ENCODE measurements at regions not wholly inside any gene's neighbourhood (a gene's known extent, or its start where the extent isn't known, plus 50 kb on each side); places are given as distances from the start of the nearest gene placed in this dataset.
"Not testable (repeated sequence)": the region's sequence is repeated elsewhere in the genome, so short reads cannot be mapped to it uniquely, and the experiment has no call there.

GRCh38 chr4:3634894-3635820 lies 102.9 kb upstream of the LRPAP1 start:
- Histone ChIP-seq H3K4me2 (no peak overlapping the region), H3K9me3 (ENCODE audit: low read depth) (no peaks in the 10 kb centered on the region), H2AFZ (no peak overlapping the region), H3K79me2 (no peaks in the 10 kb centered on the region), H3K36me3 (replicated peaks; ENCODE audit: insufficient read depth, low read depth) (no peaks in the 10 kb centered on the region), H3K27ac (peak overlapping the region; percentile 82), H3K4me3 (no peak overlapping the region), H3K9me2 (replicated peaks; ENCODE audit: insufficient read depth) (no peaks in the 10 kb centered on the region), H4K20me1 (ENCODE audit: insufficient read depth, poor library complexity, severe bottlenecking) (no peaks in the 10 kb centered on the region), H3K27me3 (no peaks in the 10 kb centered on the region), H3K4me1 (ENCODE audit: insufficient read depth) (no peaks in the 10 kb centered on the region)
- TF ChIP-seq CTCF (IDR thresholded peaks at IDR 0.05; ENCODE audit: poor library complexity) (no peak), EZH2 (IDR thresholded peaks at IDR 0.05; ENCODE audit: borderline replicate concordance) (no peak), EZH2phosphoT487 (IDR thresholded peaks at IDR 0.05; ENCODE audit: low read depth, severe bottlenecking, unreplicated experiment) (no peak)
- DNase-seq (ENCODE audit: low spot score): no peak
- 76% methylated on average over 28 of the region's 28 CpGs for WGBS (ENCODE audit: low lambda C conversion rate, missing lambda C conversion rate)

- no peak for DNase-seq (ENCODE audit: low spot score)
- no peaks in the 10 kb centered on the region for H3K79me2 ChIP-seq
- H3K9me2 ChIP-seq (replicated peaks; ENCODE audit: insufficient read depth): no peaks in the 10 kb centered on the region
- H3K4me3 ChIP-seq: no peak overlapping the region
- H3K27me3 ChIP-seq: no peaks in the 10 kb centered on the region
- no peaks in the 10 kb centered on the region for H4K20me1 ChIP-seq (ENCODE audit: insufficient read depth, poor library complexity, severe bottlenecking)
- H3K36me3 ChIP-seq (replicated peaks; ENCODE audit: insufficient read depth, low read depth): no peaks in the 10 kb centered on the region
- H2AFZ ChIP-seq: no peak overlapping the region
- no peaks in the 10 kb centered on the region for H3K9me3 ChIP-seq (ENCODE audit: low read depth)
- no peaks in the 10 kb centered on the region for H3K4me1 ChIP-seq (ENCODE audit: insufficient read depth)
- TF ChIP-seq CTCF (IDR thresholded peaks at IDR 0.05; ENCODE audit: poor library complexity) (no peak), EZH2 (IDR thresholded peaks at IDR 0.05; ENCODE audit: borderline replicate concordance) (no peak), EZH2phosphoT487 (IDR thresholded peaks at IDR 0.05; ENCODE audit: low read depth, severe bottlenecking, unreplicated experiment) (no peak)
- H3K27ac ChIP-seq: peak overlapping the region; percentile 82
- H3K4me2 ChIP-seq: no peak overlapping the region
- 97% methylated on average over 16 of the region's 17 CpGs for WGBS (ENCODE audit: low lambda C conversion rate, missing lambda C conversion rate)
These were observed 102.1 kb upstream of the LRPAP1 start for GRCh38 chr4:3634281-3634857.

- not testable (repeated sequence) for H3K27me3 ChIP-seq; H3K36me3 ChIP-seq (replicated peaks; ENCODE audit: insufficient read depth, low read depth); H3K4me2 ChIP-seq; H3K4me3 ChIP-seq; H3K9me3 ChIP-seq (ENCODE audit: low read depth); H4K20me1 ChIP-seq (ENCODE audit: insufficient read depth, poor library complexity, severe bottlenecking); H2AFZ ChIP-seq; H3K4me1 ChIP-seq (ENCODE audit: insufficient read depth); H3K27ac ChIP-seq; DNase-seq (ENCODE audit: low spot score); H3K9me2 ChIP-seq (replicated peaks; ENCODE audit: insufficient read depth); H3K79me2 ChIP-seq
- over 99% methylated on average over 8 of the region's 10 CpGs for WGBS (ENCODE audit: low lambda C conversion rate, missing lambda C conversion rate)
These were observed 101.1 kb upstream of the LRPAP1 start for GRCh38 chr4:3633277-3633676.

GRCh38 chr4:3632794-3633193 lies 100.6 kb upstream of the LRPAP1 start:
- not testable (repeated sequence) for H2AFZ ChIP-seq; H3K4me2 ChIP-seq; DNase-seq (ENCODE audit: low spot score); H3K36me3 ChIP-seq (replicated peaks; ENCODE audit: insufficient read depth, low read depth); H3K27me3 ChIP-seq; H4K20me1 ChIP-seq (ENCODE audit: insufficient read depth, poor library complexity, severe bottlenecking); H3K79me2 ChIP-seq; H3K4me1 ChIP-seq (ENCODE audit: insufficient read depth); H3K4me3 ChIP-seq; H3K9me2 ChIP-seq (replicated peaks; ENCODE audit: insufficient read depth); H3K9me3 ChIP-seq (ENCODE audit: low read depth); H3K27ac ChIP-seq
- 95% methylated on average over 16 of the region's 18 CpGs for WGBS (ENCODE audit: low lambda C conversion rate, missing lambda C conversion rate)

- H3K4me1 ChIP-seq (ENCODE audit: insufficient read depth); H4K20me1 ChIP-seq (ENCODE audit: insufficient read depth, poor library complexity, severe bottlenecking); H3K27me3 ChIP-seq; H3K36me3 ChIP-seq (replicated peaks; ENCODE audit: insufficient read depth, low read depth); DNase-seq (ENCODE audit: low spot score); H3K9me3 ChIP-seq (ENCODE audit: low read depth); H3K79me2 ChIP-seq; H2AFZ ChIP-seq; H3K27ac ChIP-seq; H3K4me3 ChIP-seq; H3K4me2 ChIP-seq; H3K9me2 ChIP-seq (replicated peaks; ENCODE audit: insufficient read depth): not testable (repeated sequence)
- 75% methylated on average over 21 of the region's 21 CpGs for WGBS (ENCODE audit: low lambda C conversion rate, missing lambda C conversion rate)
These were observed 99.5 kb upstream of the LRPAP1 start for GRCh38 chr4:3631544-3632266.

Data from hepatocyte (in vitro differentiated cells).